ENCODE measurements at regions not wholly inside any gene's neighbourhood (a gene's known extent, or its start where the extent isn't known, plus 50 kb on each side); places are given as distances from the start of the nearest gene placed in this dataset.

GRCh38 chr12:24421759-24422158, 472.3 kb upstream of the SOX5 start:
- H3F3A ChIP-seq (ENCODE audit: insufficient read depth, low read length), result no peaks in the 10 kb centered on the region
- no peak overlapping the region for H3K4me3 ChIP-seq (ENCODE audit: low read depth, low read length, poor library complexity, severe bottlenecking)
- no peak for TF ChIP-seq EZH2 (IDR thresholded peaks at IDR 0.05; ENCODE audit: borderline replicate concordance, low read length)
- no peak for TF ChIP-seq CTCF (IDR thresholded peaks at IDR 0.05; ENCODE audit: low read length)
- H3K79me2 ChIP-seq (ENCODE audit: insufficient read depth, low read length), result no peaks in the 10 kb centered on the region
- H4K20me1 ChIP-seq (ENCODE audit: insufficient read depth, low read length), result no peaks in the 10 kb centered on the region
- H3K9me2 ChIP-seq (ENCODE audit: low read depth, low read length), result no peaks in the 10 kb centered on the region
- no peak overlapping the region for H2AFZ ChIP-seq (ENCODE audit: low read length)
- no peaks in the 10 kb centered on the region for H3K4me1 ChIP-seq (ENCODE audit: insufficient read depth, low read length, severe bottlenecking)
- no peaks in the 10 kb centered on the region for H3K36me3 ChIP-seq (ENCODE audit: insufficient read depth, low read length)
- no peak overlapping the region for H3K9ac ChIP-seq (ENCODE audit: low read length)
- no peak overlapping the region for H3K27ac ChIP-seq (ENCODE audit: low read depth, low read length, poor library complexity, severe bottlenecking)
- H3K9me3 ChIP-seq (ENCODE audit: low read length), result no peaks in the 10 kb centered on the region
- no peak overlapping the region for H3K4me2 ChIP-seq (ENCODE audit: low read length)
- H3K27me3 ChIP-seq (ENCODE audit: insufficient read depth, low read length), result no peaks in the 10 kb centered on the region

- Histone ChIP-seq H3K27me3 (ENCODE audit: insufficient read depth, low read length) (no peaks in the 10 kb centered on the region), H3K4me1 (ENCODE audit: insufficient read depth, low read length, severe bottlenecking) (no peaks in the 10 kb centered on the region), H3K9me3 (ENCODE audit: low read length) (no peaks in the 10 kb centered on the region), H3K4me3 (ENCODE audit: low read depth, low read length, poor library complexity, severe bottlenecking) (no peak overlapping the region), H3K27ac (ENCODE audit: low read depth, low read length, poor library complexity, severe bottlenecking) (no peak overlapping the region), H3K79me2 (ENCODE audit: insufficient read depth, low read length) (no peaks in the 10 kb centered on the region), H4K20me1 (ENCODE audit: insufficient read depth, low read length) (no peaks in the 10 kb centered on the region), H3K36me3 (ENCODE audit: insufficient read depth, low read length) (no peaks in the 10 kb centered on the region), H3K9ac (ENCODE audit: low read length) (no peak overlapping the region), H3F3A (ENCODE audit: insufficient read depth, low read length) (no peaks in the 10 kb centered on the region), H3K9me2 (ENCODE audit: low read depth, low read length) (no peaks in the 10 kb centered on the region), H2AFZ (ENCODE audit: low read length) (no peak overlapping the region), H3K4me2 (ENCODE audit: low read length) (no peak overlapping the region)
- TF ChIP-seq CTCF (IDR thresholded peaks at IDR 0.05; ENCODE audit: low read length), result no peak
- no peak for TF ChIP-seq EZH2 (IDR thresholded peaks at IDR 0.05; ENCODE audit: borderline replicate concordance, low read length)
Observed at GRCh38 chr12:24418157-24418556, 468.7 kb upstream of the SOX5 start.

GRCh38 chr12:24416423-24417109, 467.1 kb upstream of the SOX5 start:
- Histone ChIP-seq H3K9me2 (ENCODE audit: low read depth, low read length) (no peaks in the 10 kb centered on the region), H2AFZ (ENCODE audit: low read length) (no peak overlapping the region), H3K36me3 (ENCODE audit: insufficient read depth, low read length) (no peaks in the 10 kb centered on the region), H3K4me2 (ENCODE audit: low read length) (no peak overlapping the region), H3K4me1 (ENCODE audit: insufficient read depth, low read length, severe bottlenecking) (no peaks in the 10 kb centered on the region), H3K4me3 (ENCODE audit: low read depth, low read length, poor library complexity, severe bottlenecking) (no peak overlapping the region), H3K27me3 (ENCODE audit: insufficient read depth, low read length) (no peaks in the 10 kb centered on the region), H3K9me3 (ENCODE audit: low read length) (no peaks in the 10 kb centered on the region), H3K9ac (ENCODE audit: low read length) (no peak overlapping the region), H4K20me1 (ENCODE audit: insufficient read depth, low read length) (no peaks in the 10 kb centered on the region), H3K27ac (ENCODE audit: low read depth, low read length, poor library complexity, severe bottlenecking) (no peak overlapping the region), H3F3A (ENCODE audit: insufficient read depth, low read length) (no peaks in the 10 kb centered on the region), H3K79me2 (ENCODE audit: insufficient read depth, low read length) (no peaks in the 10 kb centered on the region)
- TF ChIP-seq EZH2 (IDR thresholded peaks at IDR 0.05; ENCODE audit: borderline replicate concordance, low read length) (no peak), CTCF (IDR thresholded peaks at IDR 0.05; ENCODE audit: low read length) (no peak)
